ENCODE measurements at regions not wholly inside any gene's neighbourhood (a gene's known extent, or its start where the extent isn't known, plus 50 kb on each side); places are given as distances from the start of the nearest gene placed in this dataset.

DNA sequence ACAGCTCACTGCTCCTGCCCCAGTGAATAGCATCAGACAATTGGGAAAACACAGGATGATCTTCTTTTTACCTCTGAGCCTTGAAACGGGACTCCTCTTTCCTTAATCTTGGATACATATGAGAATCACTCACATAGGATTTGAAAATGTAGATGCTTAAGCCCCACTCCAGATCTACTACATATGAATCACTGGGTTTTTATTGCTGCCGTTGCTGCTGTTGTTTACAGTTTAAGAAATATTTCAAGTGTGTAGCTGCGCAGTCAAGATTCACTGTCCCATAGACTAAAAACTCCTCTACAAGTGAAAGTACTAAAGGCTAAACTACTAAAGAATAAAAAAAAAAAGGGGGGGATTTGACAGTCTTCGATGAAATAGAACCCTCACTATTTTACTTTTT is 765.9 kb downstream of the NTRK3 start:
- TF ChIP-seq POLR2A (IDR thresholded peaks at IDR 0.05; ENCODE audit: low read length) (no peak), GATA1 (IDR thresholded peaks at IDR 0.05; ENCODE audit: low read depth, low read length) (no peak)
